Aorta (tissue), 5 donors: ENCODE measurements at regions not wholly inside any gene's neighbourhood (a gene's known extent, or its start where the extent isn't known, plus 50 kb on each side); places are given as distances from the start of the nearest gene placed in this dataset.

ENCODE experiments used
- ATAC-seq: fragments of 200-7000 bp; cut with Tn5 transposase; one replicate; pipeline ENCODE4 v1.9.1; 2022; ENCODE audit warnings: moderate library complexity; ENCODE audit not compliant: low FRiP score
- DNase-seq, 2 donors: peaks; one replicate each; pipeline ENCODE4 v3.0.0-alpha.2; 2020
- H3K27ac ChIP-seq, 2 donors: one replicate each; pipeline ENCODE4 v1.5.1; 2013; ENCODE audit warnings: low read length in 2 of 2, mild to moderate bottlenecking in 2 of 2, moderate library complexity in 2 of 2, control low read depth in 1 of 2, inconsistent platforms in 1 of 2, low read depth in 1 of 2
- H3K27me3 ChIP-seq, 2 donors: one replicate each; pipeline ENCODE4 v1.6.1; 2013; ENCODE audit warnings: control low read depth in 1 of 2, low read length in 1 of 2, mild to moderate bottlenecking in 1 of 2, moderate library complexity in 1 of 2; ENCODE audit not compliant: insufficient read depth in 2 of 2, control insufficient read depth in 1 of 2
- H3K36me3 ChIP-seq, 2 donors: one replicate each; pipeline ENCODE4 v1.6.1; 2013; ENCODE audit warnings: control low read depth in 1 of 2, low read length in 1 of 2, mild to moderate bottlenecking in 1 of 2; ENCODE audit not compliant: insufficient read depth in 2 of 2, control insufficient read depth in 1 of 2
- H3K4me1 ChIP-seq, 2 donors: one replicate each; pipeline ENCODE4 v1.6.1; 2013; ENCODE audit warnings: low read length in 2 of 2, control low read depth in 1 of 2, mild to moderate bottlenecking in 1 of 2, moderate library complexity in 1 of 2; ENCODE audit not compliant: insufficient read depth in 2 of 2, control insufficient read depth in 1 of 2
- H3K4me3 ChIP-seq, 2 donors: one replicate each; pipeline ENCODE4 v1.5.1; 2013; ENCODE audit warnings: low read length in 2 of 2, control low read depth in 1 of 2, mild to moderate bottlenecking in 1 of 2
- H3K9me3 ChIP-seq: one replicate; pipeline ENCODE4 v1.6.1; 2013; ENCODE audit warnings: mild to moderate bottlenecking, low read length; ENCODE audit not compliant: control insufficient read depth
- WGBS, 2 donors: extraction: QIAGEN DNeasy Blood & Tissue Kit; methylation state at CpG; one replicate each; pipeline ENCODE4 v1.1.7; 2013; 5-methylcytosine and 5-hydroxymethylcytosine counted together
- intact Hi-C, 2 donors: fragments of 100-400 bp; cut with DNase I; formaldehyde crosslinking; loops; one replicate each; pipeline versions ENCODE4 v1.14.2 to v1.15.0; 2022
- donor health status: healthy with polysubstance abuse.
- donor health status: Bipolar disorder and iron deficiency.
- donor health status: DM: no; HTN: no; CAD: no.
- donor health status: DM: no; HTN: no; CAD: no.
- donor health status: DM: yes; HTN: yes; CAD: no.

- ATAC-seq (no peak), DNase-seq (no peak)
- intact Hi-C loops = no loop called here
- Histone ChIP-seq H3K27me3 (no peaks in the 10 kb centered on the region), H3K4me3 (no peak overlapping the region), H3K9me3 (no peaks in the 10 kb centered on the region), H3K4me1 (no peaks in the 10 kb centered on the region), H3K27ac (no peak overlapping the region), H3K36me3 (no peaks in the 10 kb centered on the region)
Measured at GRCh38 chrX:51798701-51799100, 55.5 kb downstream of the GSPT2 start.

- ATAC-seq (no peak), DNase-seq (peak in 1 of 2 donors; percentile 54)
- H3K4me1 ChIP-seq = no peaks in the 10 kb centered on the region
- no peaks in the 10 kb centered on the region for H3K36me3 ChIP-seq
- H3K27ac ChIP-seq = no peak overlapping the region
- intact Hi-C loops = no loop called here
- peak overlapping the region; percentile 65 to 80 for H3K4me3 ChIP-seq
- no peaks in the 10 kb centered on the region for H3K27me3 ChIP-seq
- H3K9me3 ChIP-seq = no peaks in the 10 kb centered on the region
- WGBS, 2 donors = 0 to 16% methylated on average over 26 of the region's 26 CpGs
Measured at GRCh38 chrX:51802917-51803688, 59.9 kb downstream of the GSPT2 start.

GRCh38 chrX:51803833-51804232 lies 60.6 kb downstream of the GSPT2 start:
- ATAC-seq (no peak), DNase-seq (no peak)
- Histone ChIP-seq H3K27ac (no peak overlapping the region), H3K9me3 (no peaks in the 10 kb centered on the region), H3K36me3 (no peaks in the 10 kb centered on the region), H3K4me1 (no peaks in the 10 kb centered on the region), H3K27me3 (no peaks in the 10 kb centered on the region), H3K4me3 (no peak overlapping the region)
- intact Hi-C loops = no loop called here
- WGBS, 2 donors = 69 to 73% methylated on average over 3 of the region's 3 CpGs

- H3K9me3 ChIP-seq = no peaks in the 10 kb centered on the region
- no peaks in the 10 kb centered on the region for H3K27me3 ChIP-seq
- WGBS, 2 donors = 67 to 94% methylated on average over 5 of the region's 5 CpGs
- ATAC-seq = no peak
- intact Hi-C loops = no loop called here
- no peaks in the 10 kb centered on the region for H3K36me3 ChIP-seq
- H3K27ac ChIP-seq = no peak overlapping the region
- H3K4me3 ChIP-seq = no peak overlapping the region
- H3K4me1 ChIP-seq = no peaks in the 10 kb centered on the region
- DNase-seq = no peak
Measured at GRCh38 chrX:51804741-51805140, 61.5 kb downstream of the GSPT2 start.

GRCh38 chrX:51813886-51814460 lies 70.7 kb downstream of the GSPT2 start:
- H3K4me1 ChIP-seq = no peaks in the 10 kb centered on the region
- no peak for DNase-seq
- ATAC-seq = no peak
- no peaks in the 10 kb centered on the region for H3K9me3 ChIP-seq
- H3K4me3 ChIP-seq = no peak overlapping the region
- intact Hi-C loops = no loop called here
- H3K27ac ChIP-seq = no peak overlapping the region
- no peaks in the 10 kb centered on the region for H3K36me3 ChIP-seq
- no peaks in the 10 kb centered on the region for H3K27me3 ChIP-seq
- WGBS, 2 donors = 88 to 97% methylated on average over 12 of the region's 12 CpGs

GRCh38 chrX:51824061-51824460 lies 69.4 kb upstream of the MAGED1 start:
- Histone ChIP-seq H3K4me1 (peaks cover 0 to 2% of the 10 kb centered on the region in 2 donors), H3K27me3 (no peaks in the 10 kb centered on the region), H3K4me3 (no peak overlapping the region), H3K9me3 (no peaks in the 10 kb centered on the region), H3K36me3 (no peaks in the 10 kb centered on the region), H3K27ac (no peak overlapping the region)
- ATAC-seq (no peak), DNase-seq (no peak)
- intact Hi-C loops = no loop called here
- 65 to 83% methylated on average over 1 of the region's 1 CpG for WGBS, 2 donors

- no peaks in the 10 kb centered on the region for H3K36me3 ChIP-seq
- intact Hi-C loops = no loop called here
- no peak overlapping the region for H3K27ac ChIP-seq
- WGBS, 2 donors = 79 to 95% methylated on average over 3 of the region's 3 CpGs
- H3K27me3 ChIP-seq = no peaks in the 10 kb centered on the region
- H3K4me3 ChIP-seq = no peak overlapping the region
- DNase-seq (no peak), ATAC-seq (no peak)
- H3K9me3 ChIP-seq = no peaks in the 10 kb centered on the region
- H3K4me1 ChIP-seq = peaks cover 0 to 2% of the 10 kb centered on the region in 2 donors
Measured at GRCh38 chrX:51825436-51825835, 68.0 kb upstream of the MAGED1 start.

- intact Hi-C loops = no loop called here
- H3K36me3 ChIP-seq = no peaks in the 10 kb centered on the region
- no peak overlapping the region for H3K4me3 ChIP-seq
- H3K9me3 ChIP-seq = no peaks in the 10 kb centered on the region
- 57 to 79% methylated on average over 1 of the region's 1 CpG for WGBS, 2 donors
- DNase-seq = no peak
- H3K4me1 ChIP-seq = no peaks in the 10 kb centered on the region
- ATAC-seq = no peak
- no peaks in the 10 kb centered on the region for H3K27me3 ChIP-seq
- H3K27ac ChIP-seq = no peak overlapping the region
Measured at GRCh38 chrX:51834076-51834475, 59.3 kb upstream of the MAGED1 start.

- Histone ChIP-seq H3K4me1 (no peaks in the 10 kb centered on the region), H3K27me3 (no peaks in the 10 kb centered on the region), H3K36me3 (no peaks in the 10 kb centered on the region), H3K4me3 (no peak overlapping the region), H3K9me3 (no peaks in the 10 kb centered on the region), H3K27ac (no peak overlapping the region)
- WGBS, 2 donors = 83 to 97% methylated on average over 5 of the region's 5 CpGs
- DNase-seq (no peak), ATAC-seq (no peak)
- intact Hi-C loops = no loop called here
Measured at GRCh38 chrX:51836823-51837222, 56.6 kb upstream of the MAGED1 start.
